Astrocyte (in vitro differentiated cells and primary cell): ENCODE measurements at regions not wholly inside any gene's neighbourhood (a gene's known extent, or its start where the extent isn't known, plus 50 kb on each side); places are given as distances from the start of the nearest gene placed in this dataset.
"Not testable (repeated sequence)": the region's sequence is repeated elsewhere in the genome, so short reads cannot be mapped to it uniquely, and the experiment has no call there.

Experiments used
- EZH2 ChIP-seq: IDR thresholded peaks from 2 replicates; pipeline ENCODE4 v1.6.1; 2012; ENCODE audit warnings: mild to moderate bottlenecking, low read length, inconsistent platforms; ENCODE audit not compliant: insufficient read depth
- TF ChIP-seq, protein P1 (sequence below): IDR thresholded peaks from 2 replicates; pipeline ENCODE4 v1.5.1; 2011; ENCODE audit warnings: low read depth, mild to moderate bottlenecking, inconsistent platforms, low read length, moderate library complexity; ENCODE audit not compliant: insufficient read depth

DNA sequence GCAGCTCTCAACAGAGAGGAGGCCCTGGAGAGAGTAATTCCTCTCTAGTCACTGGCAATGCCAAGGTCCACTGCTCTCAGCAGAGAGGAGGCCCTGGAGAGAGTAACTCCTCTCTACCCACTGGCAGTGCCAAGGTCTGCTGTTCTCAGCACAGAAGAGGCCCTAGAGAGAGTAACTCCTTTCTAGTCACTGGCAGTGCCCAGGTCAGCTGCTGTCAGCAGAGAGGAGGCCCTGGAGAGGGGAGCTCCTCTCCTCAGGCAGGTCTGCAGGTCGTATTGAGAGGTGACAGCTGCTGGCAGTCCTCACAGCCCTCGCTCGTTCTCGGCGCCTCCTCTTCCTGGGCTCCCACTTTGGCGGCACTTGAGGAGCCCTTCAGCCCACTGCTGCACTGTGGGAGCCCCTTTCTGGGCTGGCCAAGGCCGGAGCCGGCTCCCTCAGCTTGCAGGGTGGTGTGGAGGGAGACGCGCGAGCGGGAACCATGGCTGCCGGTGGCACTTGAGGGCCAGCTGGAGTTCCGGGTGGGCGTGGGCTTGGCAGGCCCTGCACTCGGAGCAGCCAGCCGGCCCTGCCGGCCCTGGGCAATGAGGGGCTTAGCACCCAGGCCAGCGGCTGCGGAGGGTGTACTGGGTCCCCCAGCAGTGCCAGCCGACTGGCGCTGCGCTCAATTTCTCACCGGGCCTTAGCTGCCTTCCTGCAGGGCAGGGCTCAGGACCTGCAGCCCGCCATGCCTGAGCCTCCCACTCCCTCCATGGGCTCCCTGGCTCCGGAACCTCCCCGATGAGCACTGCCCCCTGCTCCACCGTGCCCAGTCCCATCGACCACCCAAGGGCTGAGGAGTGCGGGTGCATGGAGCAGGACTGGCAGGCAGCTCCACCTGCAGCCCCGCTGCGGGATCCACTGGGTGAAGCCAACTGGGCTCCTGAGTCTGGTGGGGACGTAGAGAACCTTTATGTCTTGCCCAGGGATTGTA lies 642.9 kb downstream of the PRR16 start:
- TF ChIP-seq, protein P1, sequence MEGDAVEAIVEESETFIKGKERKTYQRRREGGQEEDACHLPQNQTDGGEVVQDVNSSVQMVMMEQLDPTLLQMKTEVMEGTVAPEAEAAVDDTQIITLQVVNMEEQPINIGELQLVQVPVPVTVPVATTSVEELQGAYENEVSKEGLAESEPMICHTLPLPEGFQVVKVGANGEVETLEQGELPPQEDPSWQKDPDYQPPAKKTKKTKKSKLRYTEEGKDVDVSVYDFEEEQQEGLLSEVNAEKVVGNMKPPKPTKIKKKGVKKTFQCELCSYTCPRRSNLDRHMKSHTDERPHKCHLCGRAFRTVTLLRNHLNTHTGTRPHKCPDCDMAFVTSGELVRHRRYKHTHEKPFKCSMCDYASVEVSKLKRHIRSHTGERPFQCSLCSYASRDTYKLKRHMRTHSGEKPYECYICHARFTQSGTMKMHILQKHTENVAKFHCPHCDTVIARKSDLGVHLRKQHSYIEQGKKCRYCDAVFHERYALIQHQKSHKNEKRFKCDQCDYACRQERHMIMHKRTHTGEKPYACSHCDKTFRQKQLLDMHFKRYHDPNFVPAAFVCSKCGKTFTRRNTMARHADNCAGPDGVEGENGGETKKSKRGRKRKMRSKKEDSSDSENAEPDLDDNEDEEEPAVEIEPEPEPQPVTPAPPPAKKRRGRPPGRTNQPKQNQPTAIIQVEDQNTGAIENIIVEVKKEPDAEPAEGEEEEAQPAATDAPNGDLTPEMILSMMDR, result not testable (repeated sequence)
- not testable (repeated sequence) for TF ChIP-seq EZH2
